A549 (cell line): ENCODE measurements at regions not wholly inside any gene's neighbourhood (a gene's known extent, or its start where the extent isn't known, plus 50 kb on each side); places are given as distances from the start of the nearest gene placed in this dataset.
A peak's percentile ranks its signal among the peaks of the same experiment; 100 is the strongest.

Source experiments
- CHD2 ChIP-seq: fragments of 150-350 bp; IDR thresholded peaks from 2 replicates; pipeline ENCODE4 v1.6.1; 2014; ENCODE audit warnings: low read length; ENCODE audit not compliant: partially characterized antibody
- CTCF ChIP-seq: fragments of >200 bp; sonication (Bioruptor Twin); formaldehyde crosslinking; IDR thresholded peaks from 3 replicates; pipeline ENCODE4 v1.5.1; 2016
- E2F6 ChIP-seq: IDR thresholded peaks from 2 replicates; pipeline ENCODE4 v1.6.1; 2012; ENCODE audit warnings: low read depth, borderline replicate concordance
- JUN ChIP-seq, 2 experiments: fragments of >200 bp; sonication (Bioruptor Twin); formaldehyde crosslinking; IDR thresholded peaks; 2 replicates in 1 of 2; 3 replicates in 1 of 2; pipeline ENCODE4 v1.6.1; 2016 to 2017

- TF ChIP-seq CTCF (peak; percentile 55), E2F6 (no peak), CHD2 (no peak), JUN (IDR thresholded peaks at IDR 0.05) (no peak)
These were observed 211.6 kb upstream of the MMADHC start for GRCh38 chr2:149799013-149799705.
